Fibroblast of the conjunctiva (primary cell): ENCODE measurements at regions not wholly inside any gene's neighbourhood (a gene's known extent, or its start where the extent isn't known, plus 50 kb on each side); places are given as distances from the start of the nearest gene placed in this dataset.

ENCODE experiments used
- DNase-seq: peaks from one replicate; pipeline ENCODE4 v3.0.0-alpha.2; 2010; ENCODE audit warnings: low read depth

GRCh38 chr7:42372479-42372878, 135.5 kb upstream of the GLI3 start:
- DNase-seq = no peak

GRCh38 chr7:42359946-42360345, 122.9 kb upstream of the GLI3 start:
- DNase-seq = no peak

- peak; percentile 12 for DNase-seq
These were observed 114.4 kb upstream of the GLI3 start for GRCh38 chr7:42351316-42351935.

- peak; percentile 16 for DNase-seq
These were observed 113.8 kb upstream of the GLI3 start for GRCh38 chr7:42350801-42351200.

- DNase-seq = no peak
These were observed 111.6 kb upstream of the GLI3 start for GRCh38 chr7:42348631-42349030.

- no peak for DNase-seq
These were observed 111.1 kb upstream of the GLI3 start for GRCh38 chr7:42348071-42348470.

- DNase-seq = no peak
These were observed 110.6 kb upstream of the GLI3 start for GRCh38 chr7:42347616-42348015.

GRCh38 chr7:42345478-42346299, 108.7 kb upstream of the GLI3 start:
- DNase-seq = no peak

- no peak for DNase-seq
These were observed 107.3 kb upstream of the GLI3 start for GRCh38 chr7:42344198-42344755.

GRCh38 chr7:42342381-42342780, 105.4 kb upstream of the GLI3 start:
- DNase-seq = no peak

- DNase-seq = no peak
These were observed 103.4 kb upstream of the GLI3 start for GRCh38 chr7:42340436-42340835.

GRCh38 chr7:42338916-42339540, 102.0 kb upstream of the GLI3 start:
- no peak for DNase-seq

GRCh38 chr7:42338231-42338915, 101.4 kb upstream of the GLI3 start:
- DNase-seq = no peak

GRCh38 chr7:42337225-42337905, 100.4 kb upstream of the GLI3 start:
- no peak for DNase-seq

GRCh38 chr7:42332605-42333222, 95.7 kb upstream of the GLI3 start:
- no peak for DNase-seq

GRCh38 chr7:42319631-42320030, 82.6 kb upstream of the GLI3 start:
- DNase-seq = no peak

GRCh38 chr7:42315631-42316030, 78.6 kb upstream of the GLI3 start:
- no peak for DNase-seq

- DNase-seq = no peak
These were observed 78.1 kb upstream of the GLI3 start for GRCh38 chr7:42315103-42315502.

GRCh38 chr7:42314696-42315095, 77.7 kb upstream of the GLI3 start:
- no peak for DNase-seq

GRCh38 chr7:42311195-42311594, 74.2 kb upstream of the GLI3 start:
- no peak for DNase-seq

GRCh38 chr7:42292991-42293521, 56.0 kb upstream of the GLI3 start:
- no peak for DNase-seq
